Fibroblast of pulmonary artery (primary cell): ENCODE measurements at regions not wholly inside any gene's neighbourhood (a gene's known extent, or its start where the extent isn't known, plus 50 kb on each side); places are given as distances from the start of the nearest gene placed in this dataset.
"Not testable (repeated sequence)": the region's sequence is repeated elsewhere in the genome, so short reads cannot be mapped to it uniquely, and the experiment has no call there.

Experiments used
- DNase-seq: peaks from one replicate; pipeline ENCODE4 v3.0.0-alpha.2; 2010; ENCODE audit warnings: low read depth
- H3K4me3 ChIP-seq: replicated peaks from 2 replicates; pipeline ENCODE4 v1.5.1; 2011; ENCODE audit warnings: low read depth, mild to moderate bottlenecking, control low read depth, low read length, moderate library complexity
- TF ChIP-seq, protein P1 (sequence below): IDR thresholded peaks from 2 replicates; pipeline ENCODE4 v1.5.1; 2011; ENCODE audit warnings: mild to moderate bottlenecking, control low read depth, low read length, inconsistent platforms; ENCODE audit errors: missing control alignments

DNA sequence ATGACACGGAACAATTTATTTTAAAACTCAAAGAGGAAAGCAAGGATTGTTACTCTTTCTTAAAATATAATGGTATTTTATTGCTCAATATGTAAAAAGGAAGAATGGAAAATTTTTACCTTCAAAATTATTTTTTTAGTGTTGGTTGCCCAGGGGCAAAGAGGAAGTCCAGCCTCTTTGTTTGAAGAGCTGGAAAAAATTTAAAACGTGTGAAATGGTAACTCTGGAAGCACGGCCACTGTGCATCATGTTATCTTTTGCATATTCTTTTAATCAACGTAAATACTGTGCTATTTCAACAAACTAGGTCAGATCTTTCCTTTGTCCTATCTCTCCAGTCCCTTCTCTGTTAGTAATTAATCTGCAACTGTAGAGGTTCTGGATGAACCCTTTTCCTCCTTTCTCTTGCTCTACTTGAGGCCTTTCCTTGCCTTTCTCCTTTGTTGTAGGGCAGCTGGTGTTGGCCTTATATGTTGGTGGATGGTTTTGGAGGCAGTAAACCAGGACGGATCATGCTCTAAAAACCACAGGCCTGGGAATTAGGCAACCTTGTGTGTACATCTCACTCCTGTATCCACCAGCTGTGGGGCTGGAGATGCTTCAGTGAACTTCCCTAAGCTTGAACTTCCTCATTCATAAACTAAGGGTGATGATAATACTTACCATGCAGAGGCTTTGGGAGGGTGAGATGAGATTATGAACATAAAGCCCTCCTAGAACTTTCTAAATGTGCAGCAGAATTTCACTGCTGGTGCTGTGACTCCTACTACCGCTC is 143.3 kb downstream of the PRL start:
- DNase-seq, result no peak
- TF ChIP-seq, protein P1, sequence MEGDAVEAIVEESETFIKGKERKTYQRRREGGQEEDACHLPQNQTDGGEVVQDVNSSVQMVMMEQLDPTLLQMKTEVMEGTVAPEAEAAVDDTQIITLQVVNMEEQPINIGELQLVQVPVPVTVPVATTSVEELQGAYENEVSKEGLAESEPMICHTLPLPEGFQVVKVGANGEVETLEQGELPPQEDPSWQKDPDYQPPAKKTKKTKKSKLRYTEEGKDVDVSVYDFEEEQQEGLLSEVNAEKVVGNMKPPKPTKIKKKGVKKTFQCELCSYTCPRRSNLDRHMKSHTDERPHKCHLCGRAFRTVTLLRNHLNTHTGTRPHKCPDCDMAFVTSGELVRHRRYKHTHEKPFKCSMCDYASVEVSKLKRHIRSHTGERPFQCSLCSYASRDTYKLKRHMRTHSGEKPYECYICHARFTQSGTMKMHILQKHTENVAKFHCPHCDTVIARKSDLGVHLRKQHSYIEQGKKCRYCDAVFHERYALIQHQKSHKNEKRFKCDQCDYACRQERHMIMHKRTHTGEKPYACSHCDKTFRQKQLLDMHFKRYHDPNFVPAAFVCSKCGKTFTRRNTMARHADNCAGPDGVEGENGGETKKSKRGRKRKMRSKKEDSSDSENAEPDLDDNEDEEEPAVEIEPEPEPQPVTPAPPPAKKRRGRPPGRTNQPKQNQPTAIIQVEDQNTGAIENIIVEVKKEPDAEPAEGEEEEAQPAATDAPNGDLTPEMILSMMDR, result no peak
- H3K4me3 ChIP-seq, result no peak overlapping the region

DNA sequence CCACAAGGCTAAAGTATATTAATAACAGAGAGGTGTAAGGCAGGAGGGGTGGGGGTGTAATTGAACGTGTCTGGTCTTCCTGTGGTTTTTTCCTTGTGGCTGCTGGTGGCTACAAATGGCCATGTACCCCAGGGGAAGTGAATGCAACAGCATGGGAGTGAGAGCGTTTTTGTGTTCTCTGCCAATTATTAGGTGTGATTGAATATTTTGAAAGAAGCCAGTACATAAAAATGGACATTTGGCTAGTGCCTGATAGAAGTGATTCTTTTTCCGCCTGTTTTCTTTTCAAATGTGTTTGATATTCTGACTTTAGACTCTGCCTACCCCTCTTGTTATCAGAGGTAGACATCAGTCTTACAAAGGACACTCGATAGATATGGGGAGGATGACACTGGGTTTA is 141.3 kb downstream of the PRL start:
- DNase-seq, result no peak
- no peak overlapping the region for H3K4me3 ChIP-seq
- TF ChIP-seq, protein P1, result no peak

DNA sequence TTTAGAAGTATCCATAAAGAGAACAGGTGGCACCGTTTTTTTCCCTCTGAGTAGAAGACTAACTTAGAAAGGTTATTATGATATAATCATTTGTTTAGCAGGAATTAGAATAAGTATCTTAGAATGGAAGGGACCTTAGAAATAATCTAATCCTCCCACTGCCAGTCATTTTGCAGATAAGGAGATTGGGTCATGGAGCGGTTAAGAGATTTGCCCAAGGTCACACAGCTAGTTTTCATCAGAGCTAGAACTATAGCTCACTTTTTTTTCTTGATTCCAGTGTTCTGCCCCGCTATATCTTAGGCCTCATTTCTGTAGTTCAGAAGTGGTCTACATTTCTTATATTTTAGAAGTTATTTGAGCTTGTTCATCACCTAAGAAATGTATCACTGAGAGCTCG is 139.6 kb downstream of the PRL start:
- DNase-seq, result no peak
- TF ChIP-seq, protein P1, result no peak
- H3K4me3 ChIP-seq, result no peak overlapping the region

DNA sequence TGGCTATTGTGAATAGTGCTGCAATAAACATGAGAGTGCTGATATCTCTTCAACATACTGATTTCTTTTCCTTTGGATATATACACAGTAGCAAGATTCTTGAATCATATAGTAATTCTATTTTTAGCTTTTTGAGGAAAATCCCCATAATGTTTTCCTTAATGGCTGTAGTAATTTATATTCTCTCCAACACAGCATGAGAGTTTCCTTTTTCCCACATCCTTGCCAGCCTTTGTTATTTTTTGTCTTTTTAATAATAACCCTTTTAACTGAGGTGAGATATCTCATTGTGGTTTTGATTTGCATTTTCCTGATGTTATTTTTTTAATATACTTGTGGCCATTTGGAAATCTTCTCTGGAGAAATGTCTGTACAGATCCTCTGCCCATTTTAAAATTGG is 132.6 kb downstream of the PRL start:
- no peak overlapping the region for H3K4me3 ChIP-seq

DNA sequence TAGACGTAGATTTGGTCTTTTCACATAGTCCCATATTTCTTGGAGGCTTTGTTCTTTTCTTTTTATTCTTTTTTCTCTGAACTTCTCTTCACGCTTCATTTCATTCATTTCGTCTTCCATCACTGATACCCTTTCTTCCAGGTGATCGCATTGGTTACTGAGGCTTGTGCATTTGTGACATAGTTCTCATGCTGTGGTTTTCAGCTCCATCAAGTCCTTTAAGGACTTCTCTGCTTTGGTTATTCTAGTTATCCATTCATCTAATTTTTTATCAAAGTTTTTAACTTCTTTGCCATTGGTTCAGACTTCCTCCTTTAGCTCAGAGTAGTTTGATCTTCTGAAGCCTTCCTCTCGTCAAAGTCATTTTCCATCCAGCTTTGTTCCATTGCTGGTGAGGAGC is 125.8 kb downstream of the PRL start:
- not testable (repeated sequence) for DNase-seq, H3K4me3 ChIP-seq

More for the DNA sequence above, 132.6 kb downstream of the PRL start:
- TF ChIP-seq, protein P1, result no peak
- DNase-seq, result no peak

DNA sequence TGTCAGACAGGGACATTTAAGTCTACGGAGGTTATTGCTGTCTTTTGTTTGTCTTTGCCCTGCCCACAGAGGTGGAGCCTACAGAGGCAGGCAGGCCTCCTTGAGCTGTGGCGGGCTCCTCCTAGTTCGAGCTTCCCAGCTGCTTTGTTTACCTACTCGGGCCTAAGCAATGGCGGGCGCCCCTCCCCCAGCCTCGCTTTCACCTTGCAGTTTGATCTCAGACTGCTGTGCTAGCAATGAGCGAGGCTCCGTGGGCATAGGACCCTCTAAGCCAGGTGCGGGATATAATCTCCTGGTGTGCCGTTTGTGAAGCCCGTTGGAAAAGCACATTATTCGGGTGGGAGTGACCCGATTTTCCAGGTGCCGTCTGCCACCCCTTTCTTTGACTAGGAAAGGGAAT is 125.0 kb downstream of the PRL start:
- H3K4me3 ChIP-seq, DNase-seq: not testable (repeated sequence)

DNA sequence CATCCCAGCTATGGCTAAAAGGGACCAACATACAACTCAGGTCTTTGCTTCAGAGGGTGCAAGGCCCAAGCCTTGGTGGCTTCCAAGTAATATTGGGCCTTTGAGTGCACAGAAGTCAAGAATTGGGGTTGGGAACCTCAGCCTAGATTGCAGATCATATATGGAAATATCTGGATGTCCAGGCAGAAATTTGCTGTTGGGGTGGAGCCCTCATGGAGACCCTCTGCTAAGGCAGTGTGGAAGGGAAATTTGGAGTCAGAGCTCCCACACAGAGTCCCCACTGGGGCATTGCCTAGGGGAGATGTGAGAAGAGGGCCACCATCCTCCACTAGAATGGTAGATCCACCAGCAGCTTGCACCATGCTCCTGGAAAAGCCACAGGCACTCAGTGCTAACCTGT is 123.5 kb downstream of the PRL start:
- H3K4me3 ChIP-seq, result no peak overlapping the region
- TF ChIP-seq, protein P1, result no peak

DNA sequence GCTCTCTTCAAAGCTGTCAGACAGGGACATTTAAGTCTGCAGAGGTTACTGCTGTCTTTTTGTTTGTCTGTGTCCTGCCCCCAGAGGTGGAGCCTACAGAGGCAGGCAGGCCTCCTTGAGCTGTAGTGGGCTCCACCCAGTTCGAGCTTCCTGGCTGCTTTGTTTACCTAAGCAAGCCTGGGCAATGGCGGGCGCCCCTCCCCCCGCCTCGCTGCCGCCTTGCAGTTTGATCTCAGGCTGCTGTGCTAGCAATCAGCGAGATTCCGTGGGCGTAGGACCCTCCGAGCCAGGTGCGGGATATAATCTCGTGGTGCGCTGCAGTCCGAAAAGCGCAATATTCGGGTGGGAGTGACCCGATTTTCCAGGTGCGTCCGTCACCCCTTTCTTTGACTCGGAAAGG is 116.6 kb downstream of the PRL start:
- not testable (repeated sequence) for DNase-seq, H3K4me3 ChIP-seq

More for the DNA sequence above, 123.5 kb downstream of the PRL start:
- DNase-seq, result no peak

DNA sequence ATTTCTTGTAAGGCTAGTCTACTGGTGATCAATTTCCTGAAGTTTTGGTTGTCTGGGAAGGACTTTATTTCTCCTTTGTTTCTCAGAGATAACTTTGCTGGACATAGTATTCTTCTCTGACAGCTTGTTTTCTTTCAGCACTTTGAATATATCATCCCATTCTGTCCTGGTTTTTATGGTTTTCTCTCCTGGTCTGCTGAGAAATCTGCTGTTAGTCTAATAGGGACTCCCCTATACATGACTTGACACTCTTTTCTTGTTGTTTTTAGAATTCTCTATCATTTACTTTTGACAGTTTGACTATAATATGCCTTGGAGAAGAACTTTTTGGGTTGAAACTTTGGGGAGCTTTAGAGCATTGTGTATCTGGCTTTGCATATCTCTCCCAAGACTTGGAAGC is 112.5 kb downstream of the PRL start:
- no peak for DNase-seq
- TF ChIP-seq, protein P1, result no peak

More for the DNA sequence above, 112.5 kb downstream of the PRL start:
- no peak overlapping the region for H3K4me3 ChIP-seq
